Mucosa of descending colon (tissue), 3 donors: ENCODE measurements at regions not wholly inside any gene's neighbourhood (a gene's known extent, or its start where the extent isn't known, plus 50 kb on each side); places are given as distances from the start of the nearest gene placed in this dataset.

Experiments used
- ATAC-seq: fragments of 200-7000 bp; cut with Tn5 transposase; one replicate; pipeline ENCODE4 v1.9.1; 2020; ENCODE audit warnings: mild to moderate bottlenecking, moderate library complexity
- DNase-seq, 3 donors: peaks; one replicate each; pipeline ENCODE4 v3.0.0-alpha.2; 2020
- H3K36me3 ChIP-seq: fragments of 200-600 bp; one replicate; pipeline ENCODE4 v1.8.0; 2021; ENCODE audit warnings: low read depth, mild to moderate bottlenecking
- H3K4me1 ChIP-seq: fragments of 200-600 bp; one replicate; pipeline ENCODE4 v1.8.0; 2021; ENCODE audit warnings: low read depth, mild to moderate bottlenecking
- H3K4me3 ChIP-seq: fragments of 200-600 bp; one replicate; pipeline ENCODE4 v1.8.0; 2021; ENCODE audit warnings: mild to moderate bottlenecking
- H3K9me3 ChIP-seq: fragments of 200-600 bp; one replicate; pipeline ENCODE4 v1.8.0; 2021; ENCODE audit warnings: mild to moderate bottlenecking
- CTCF ChIP-seq: fragments of 200-600 bp; IDR thresholded peaks from one replicate; pipeline ENCODE4 v1.8.0; 2022; ENCODE audit warnings: antibody characterized with exemption, mild to moderate bottlenecking
- intact Hi-C, 2 donors: fragments of 100-400 bp; cut with DNase I in 1 of 2; cut with micrococcal nuclease in 1 of 2; formaldehyde crosslinking; loops; one replicate each; pipeline versions ENCODE4 v1.11.0 to v1.11.1; 2022; cut with DNase I, micrococcal nuclease
- donor health status: DM: no; HTN: no; CAD: no; lungs with moderate emphysema.
- donor health status: DM: no; HTN: no; CAD: no.
- donor health status: DM: no; HTN: yes; CAD: no.

- intact Hi-C loops = no loop called here
Observed at GRCh38 chr12:71038960-71039359, 118.4 kb upstream of the PTPRR start.

GRCh38 chr12:71036526-71036925, 116.0 kb upstream of the PTPRR start:
- TF ChIP-seq CTCF = no peak
- Histone ChIP-seq H3K9me3 (no peaks in the 10 kb centered on the region), H3K4me1 (no peaks in the 10 kb centered on the region), H3K4me3 (no peak overlapping the region), H3K36me3 (no peaks in the 10 kb centered on the region)
- ATAC-seq = no peak
- intact Hi-C loops = no loop called here
- no peak for DNase-seq

More at GRCh38 chr12:71038960-71039359, 118.4 kb upstream of the PTPRR start:
- TF ChIP-seq CTCF = no peak
- DNase-seq (no peak), ATAC-seq (no peak)
- Histone ChIP-seq H3K4me1 (no peaks in the 10 kb centered on the region), H3K36me3 (no peaks in the 10 kb centered on the region), H3K9me3 (no peaks in the 10 kb centered on the region), H3K4me3 (no peak overlapping the region)

DNA sequence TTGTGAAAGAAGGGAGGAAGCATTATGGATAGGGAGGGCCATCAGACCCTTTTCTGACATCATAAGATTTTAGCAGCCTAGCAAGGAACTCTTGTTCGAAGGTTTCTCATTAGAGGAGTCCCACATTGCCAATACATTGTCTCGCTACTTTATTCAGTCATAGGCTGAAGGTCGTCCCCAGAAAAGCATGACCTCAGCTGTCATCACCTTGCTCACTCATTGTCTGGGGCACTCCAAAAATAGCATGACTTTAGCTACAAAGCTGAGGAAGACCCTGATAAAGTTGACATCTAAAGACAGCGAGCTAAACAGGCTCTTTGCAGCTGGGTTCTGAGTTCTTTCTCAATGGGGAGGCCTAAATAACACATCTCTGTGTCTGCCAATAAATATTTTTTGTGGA, 112.4 kb upstream of the PTPRR start:
- Histone ChIP-seq H3K4me3 (no peak overlapping the region), H3K9me3 (no peaks in the 10 kb centered on the region), H3K36me3 (no peaks in the 10 kb centered on the region), H3K4me1 (no peaks in the 10 kb centered on the region)
- DNase-seq = no peak
- TF ChIP-seq CTCF = no peak
- intact Hi-C loops = no loop called here
- no peak for ATAC-seq

DNA sequence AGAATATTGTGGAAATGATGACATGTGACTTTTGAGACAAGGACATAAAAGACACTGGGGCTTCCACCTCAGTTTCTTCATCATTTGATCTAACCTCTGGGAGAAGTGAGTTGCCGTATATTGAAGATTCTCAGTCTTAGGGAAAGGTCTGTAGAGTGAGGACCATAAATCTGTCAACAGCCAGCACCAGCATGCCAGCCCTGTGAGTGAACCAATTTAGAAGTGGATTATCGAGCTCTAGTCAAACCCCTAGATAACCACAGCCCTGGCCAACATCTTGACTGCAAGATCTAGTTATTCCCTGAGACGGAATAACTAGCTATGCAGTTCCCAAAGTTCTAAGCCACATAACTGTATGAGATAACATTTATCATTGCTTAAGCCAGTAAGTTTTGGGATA, 108.8 kb upstream of the PTPRR start:
- intact Hi-C loops = no loop called here
- ATAC-seq = no peak
- no peaks in the 10 kb centered on the region for H3K4me1 ChIP-seq
- DNase-seq = no peak
- no peaks in the 10 kb centered on the region for H3K36me3 ChIP-seq
- no peaks in the 10 kb centered on the region for H3K9me3 ChIP-seq
- TF ChIP-seq CTCF = no peak
- no peak overlapping the region for H3K4me3 ChIP-seq

- ATAC-seq (no peak), DNase-seq (no peak)
- no peak for TF ChIP-seq CTCF
- Histone ChIP-seq H3K36me3 (no peaks in the 10 kb centered on the region), H3K4me1 (no peaks in the 10 kb centered on the region), H3K9me3 (no peaks in the 10 kb centered on the region), H3K4me3 (no peak overlapping the region)
- intact Hi-C loops = no loop called here
Observed at GRCh38 chr12:71027856-71028255, 107.3 kb upstream of the PTPRR start.

DNA sequence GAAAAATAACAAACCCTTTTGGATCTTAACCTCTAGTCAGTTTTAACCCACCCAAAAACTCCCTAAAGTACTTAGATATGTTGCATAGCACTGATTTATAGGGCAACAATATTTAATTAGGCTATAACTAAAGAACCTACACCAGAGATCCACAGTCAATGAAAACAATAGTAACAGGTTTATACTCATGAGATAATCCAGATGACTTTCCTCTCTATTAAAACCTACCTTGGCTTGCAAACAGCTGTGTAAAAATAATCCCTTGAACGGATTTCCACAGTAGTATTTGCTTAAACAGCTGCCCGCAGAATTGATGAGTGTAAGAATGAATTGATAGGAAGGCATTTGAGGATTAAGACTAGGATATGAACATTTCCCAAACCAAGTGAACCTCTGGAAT, 104.3 kb upstream of the PTPRR start:
- ATAC-seq = no peak
- H3K4me3 ChIP-seq = no peak overlapping the region
- intact Hi-C loops = no loop called here
- no peaks in the 10 kb centered on the region for H3K9me3 ChIP-seq
- H3K4me1 ChIP-seq = no peaks in the 10 kb centered on the region
- H3K36me3 ChIP-seq = no peaks in the 10 kb centered on the region
- no peak for DNase-seq
- no peak for TF ChIP-seq CTCF
